CD4-positive, alpha-beta T cell (primary cell): ENCODE measurements at regions not wholly inside any gene's neighbourhood (a gene's known extent, or its start where the extent isn't known, plus 50 kb on each side); places are given as distances from the start of the nearest gene placed in this dataset.

Source experiments
- ATAC-seq: fragments of 200-7000 bp; cut with Tn5 transposase; one replicate; pipeline ENCODE4 v1.10.0; 2022; ENCODE audit warnings: mild to moderate bottlenecking; ENCODE audit not compliant: poor library complexity
- CTCF ChIA-PET: fragments of 350-600 bp; sonication (Branson Sonifier 250); formaldehyde crosslinking; loops from one replicate; lab custom pipeline; 2021; ENCODE audit warnings: antibody characterized with exemption, inconsistent platforms; lab: Charles Lee
- POLR2A ChIA-PET: fragments of 350-600 bp; sonication (Branson Sonifier 250); formaldehyde crosslinking; loops from one replicate; lab custom pipeline; 2021; ENCODE audit warnings: antibody characterized with exemption, inconsistent platforms; lab: Charles Lee
- DNase-seq, 14 experiments: peaks; one replicate each; pipeline ENCODE4 v3.0.0-alpha.2; 2013 to 2020; ENCODE audit warnings: mixed read lengths in 2 of 14
- H3K27ac ChIP-seq, 2 donors: one replicate each; pipeline versions ENCODE4 v1.5.1 to v1.7.0; 2013; ENCODE audit warnings: low read length in 2 of 2, low read depth in 1 of 2, mild to moderate bottlenecking in 1 of 2
- H3K27me3 ChIP-seq, 2 experiments: 1 replicate in 1 of 2; 2 replicates in 1 of 2; pipeline versions ENCODE4 v1.6.1 to v1.7.0; 2013; ENCODE audit warnings: low read length in 2 of 2, control low read depth in 1 of 2, mild to moderate bottlenecking in 1 of 2, moderate library complexity in 1 of 2; ENCODE audit not compliant: insufficient read depth in 2 of 2, control insufficient read depth in 1 of 2
- H3K36me3 ChIP-seq: one replicate; pipeline ENCODE4 v1.6.1; 2013; ENCODE audit warnings: low read length, control low read depth; ENCODE audit not compliant: insufficient read depth
- H3K4me1 ChIP-seq: one replicate; pipeline ENCODE4 v1.6.1; 2013; ENCODE audit warnings: low read length, control low read depth; ENCODE audit not compliant: insufficient read depth
- H3K4me3 ChIP-seq: one replicate; pipeline ENCODE4 v1.5.1; 2013; ENCODE audit warnings: mild to moderate bottlenecking, low read length, moderate library complexity
- H3K9me3 ChIP-seq, 2 experiments: 1 replicate in 1 of 2; 2 replicates in 1 of 2; pipeline versions ENCODE4 v1.6.1 to v1.7.0; 2013; ENCODE audit warnings: low read length in 2 of 2, mild to moderate bottlenecking in 2 of 2, control low read depth in 1 of 2, moderate library complexity in 1 of 2; ENCODE audit not compliant: control insufficient read depth in 1 of 2, insufficient read depth in 1 of 2
- H3K27ac Mint-ChIP-seq: one replicate; pipeline ENCODE4 v1.8.0; 2020; ENCODE audit warnings: mixed read lengths
- H3K27me3 Mint-ChIP-seq: one replicate; pipeline ENCODE4 v1.8.0; 2021; ENCODE audit warnings: mixed read lengths
- H3K36me3 Mint-ChIP-seq: one replicate; pipeline ENCODE4 v1.8.0; 2021; ENCODE audit warnings: low read depth, mixed read lengths
- H3K4me1 Mint-ChIP-seq: one replicate; pipeline ENCODE4 v1.8.0; 2021; ENCODE audit warnings: low read depth, mixed read lengths
- H3K4me3 Mint-ChIP-seq: one replicate; pipeline ENCODE4 v1.8.0; 2020; ENCODE audit warnings: mild to moderate bottlenecking, mixed read lengths
- H3K9me3 Mint-ChIP-seq: one replicate; pipeline ENCODE4 v1.8.0; 2020; ENCODE audit warnings: mixed read lengths
- CTCF ChIP-seq: fragments of 200-600 bp; IDR thresholded peaks from one replicate; pipeline ENCODE4 v1.8.0; 2022; ENCODE audit warnings: antibody characterized with exemption, mild to moderate bottlenecking
- intact Hi-C, 2 experiments: fragments of 100-400 bp; cut with DNase I in 1 of 2; cut with micrococcal nuclease in 1 of 2; formaldehyde crosslinking; loops; one replicate each; pipeline versions ENCODE4 v1.15.1 to v1.9.0; 2023 to 2025; cut with DNase I, micrococcal nuclease

GRCh38 chr2:116891191-116891590 is 923.3 kb upstream of the DDX18 start:
- H3K27me3 Mint-ChIP-seq: no peaks in the 10 kb centered on the region
- Histone ChIP-seq H3K36me3 (no peaks in the 10 kb centered on the region), H3K9me3 (peaks cover 5 to 14% of the 10 kb centered on the region in 2 experiments), H3K27ac (no peak overlapping the region), H3K27me3 (no peaks in the 10 kb centered on the region), H3K4me3 (no peak overlapping the region), H3K4me1 (no peaks in the 10 kb centered on the region)
- H3K4me1 Mint-ChIP-seq: no peaks in the 10 kb centered on the region
- ATAC-seq (no peak), DNase-seq (no peak)
- ChIA-PET CTCF (no interaction called here), POLR2A (no interaction called here)
- no peak overlapping the region for H3K4me3 Mint-ChIP-seq
- intact Hi-C loops: no loop called here
- no peak overlapping the region for H3K27ac Mint-ChIP-seq
- TF ChIP-seq CTCF: no peak
- H3K9me3 Mint-ChIP-seq: peaks cover 11% of the 10 kb centered on the region
- no peaks in the 10 kb centered on the region for H3K36me3 Mint-ChIP-seq

GRCh38 chr2:116911540-116911939 is 903.0 kb upstream of the DDX18 start:
- ATAC-seq (no peak), DNase-seq (no peak)
- Histone ChIP-seq H3K27me3 (no peaks in the 10 kb centered on the region), H3K27ac (no peak overlapping the region), H3K4me3 (no peak overlapping the region), H3K36me3 (no peaks in the 10 kb centered on the region), H3K4me1 (no peaks in the 10 kb centered on the region), H3K9me3 (no peaks in the 10 kb centered on the region)
- H3K27me3 Mint-ChIP-seq: no peaks in the 10 kb centered on the region
- TF ChIP-seq CTCF: no peak
- POLR2A ChIA-PET: no interaction called here
- no peaks in the 10 kb centered on the region for H3K4me1 Mint-ChIP-seq
- no peak overlapping the region for H3K27ac Mint-ChIP-seq
- H3K36me3 Mint-ChIP-seq: no peaks in the 10 kb centered on the region
- H3K9me3 Mint-ChIP-seq: peaks cover 11% of the 10 kb centered on the region
- CTCF ChIA-PET: no interaction called here
- intact Hi-C loops: no loop called here
- H3K4me3 Mint-ChIP-seq: no peak overlapping the region

- no peaks in the 10 kb centered on the region for H3K27me3 ChIP-seq
- CTCF ChIA-PET: no interaction called here
- H3K9me3 Mint-ChIP-seq: peaks cover 15% of the 10 kb centered on the region
- no peak overlapping the region for H3K4me3 Mint-ChIP-seq
- H3K27me3 Mint-ChIP-seq: no peaks in the 10 kb centered on the region
- intact Hi-C loops: no loop called here
- DNase-seq (no peak), ATAC-seq (no peak)
- H3K36me3 ChIP-seq: no peaks in the 10 kb centered on the region
- no peaks in the 10 kb centered on the region for H3K9me3 ChIP-seq
- TF ChIP-seq CTCF: no peak
- H3K36me3 Mint-ChIP-seq: no peaks in the 10 kb centered on the region
- H3K27ac ChIP-seq: no peak overlapping the region
- H3K27ac Mint-ChIP-seq: no peak overlapping the region
- no peak overlapping the region for H3K4me3 ChIP-seq
- POLR2A ChIA-PET: no interaction called here
- H3K4me1 ChIP-seq: no peaks in the 10 kb centered on the region
- H3K4me1 Mint-ChIP-seq: no peaks in the 10 kb centered on the region
These were observed 898.8 kb upstream of the DDX18 start for GRCh38 chr2:116915673-116916072.
